ENCODE measurements at regions not wholly inside any gene's neighbourhood (a gene's known extent, or its start where the extent isn't known, plus 50 kb on each side); places are given as distances from the start of the nearest gene placed in this dataset.

DNA sequence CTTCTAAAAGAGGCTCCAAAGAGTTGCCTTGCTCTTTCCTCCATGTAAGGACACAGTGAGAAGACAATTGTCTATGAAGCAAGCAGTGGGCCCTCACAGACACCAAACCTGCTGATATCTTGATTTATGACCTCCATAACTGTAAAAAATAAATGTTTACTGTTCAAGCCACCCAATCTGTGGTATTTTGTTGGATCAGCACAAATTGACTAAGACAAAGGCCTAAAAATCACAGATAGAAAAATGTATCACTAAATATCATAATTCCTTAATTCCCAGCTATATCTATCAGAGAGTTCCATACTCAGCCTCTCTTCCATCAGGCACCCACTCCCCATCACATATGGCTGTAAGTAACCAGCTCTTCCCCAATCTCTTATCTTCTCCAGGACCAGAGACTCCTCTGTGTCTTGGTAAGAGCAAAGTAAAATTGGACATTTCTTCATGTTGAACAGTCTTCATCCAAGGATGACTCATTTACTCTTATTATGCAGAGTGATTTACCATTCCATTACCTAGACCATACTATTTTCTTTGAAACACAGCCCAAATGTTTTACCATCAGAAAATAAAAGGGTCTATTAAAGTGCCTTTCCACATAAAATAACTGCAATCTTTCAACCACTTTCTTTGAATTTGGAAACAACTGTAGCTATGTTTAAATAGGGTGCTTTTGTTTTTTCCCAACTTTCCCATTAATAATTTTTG, 503.6 kb downstream of the MRPL39 start:
- TF ChIP-seq, protein P1, sequence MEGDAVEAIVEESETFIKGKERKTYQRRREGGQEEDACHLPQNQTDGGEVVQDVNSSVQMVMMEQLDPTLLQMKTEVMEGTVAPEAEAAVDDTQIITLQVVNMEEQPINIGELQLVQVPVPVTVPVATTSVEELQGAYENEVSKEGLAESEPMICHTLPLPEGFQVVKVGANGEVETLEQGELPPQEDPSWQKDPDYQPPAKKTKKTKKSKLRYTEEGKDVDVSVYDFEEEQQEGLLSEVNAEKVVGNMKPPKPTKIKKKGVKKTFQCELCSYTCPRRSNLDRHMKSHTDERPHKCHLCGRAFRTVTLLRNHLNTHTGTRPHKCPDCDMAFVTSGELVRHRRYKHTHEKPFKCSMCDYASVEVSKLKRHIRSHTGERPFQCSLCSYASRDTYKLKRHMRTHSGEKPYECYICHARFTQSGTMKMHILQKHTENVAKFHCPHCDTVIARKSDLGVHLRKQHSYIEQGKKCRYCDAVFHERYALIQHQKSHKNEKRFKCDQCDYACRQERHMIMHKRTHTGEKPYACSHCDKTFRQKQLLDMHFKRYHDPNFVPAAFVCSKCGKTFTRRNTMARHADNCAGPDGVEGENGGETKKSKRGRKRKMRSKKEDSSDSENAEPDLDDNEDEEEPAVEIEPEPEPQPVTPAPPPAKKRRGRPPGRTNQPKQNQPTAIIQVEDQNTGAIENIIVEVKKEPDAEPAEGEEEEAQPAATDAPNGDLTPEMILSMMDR (IDR thresholded peaks at IDR 0.05; ENCODE audit: low read length): no peak
- no peak for TF ChIP-seq EZH2 (optimal IDR thresholded peaks at IDR 0.05; ENCODE audit: low read depth, low read length)
- no peak for TF ChIP-seq EZH2phosphoT487 (IDR thresholded peaks at IDR 0.05; ENCODE audit: low read length)
